ENCODE measurements at regions not wholly inside any gene's neighbourhood (a gene's known extent, or its start where the extent isn't known, plus 50 kb on each side); places are given as distances from the start of the nearest gene placed in this dataset.
"Not testable (repeated sequence)": the region's sequence is repeated elsewhere in the genome, so short reads cannot be mapped to it uniquely, and the experiment has no call there.

DNA sequence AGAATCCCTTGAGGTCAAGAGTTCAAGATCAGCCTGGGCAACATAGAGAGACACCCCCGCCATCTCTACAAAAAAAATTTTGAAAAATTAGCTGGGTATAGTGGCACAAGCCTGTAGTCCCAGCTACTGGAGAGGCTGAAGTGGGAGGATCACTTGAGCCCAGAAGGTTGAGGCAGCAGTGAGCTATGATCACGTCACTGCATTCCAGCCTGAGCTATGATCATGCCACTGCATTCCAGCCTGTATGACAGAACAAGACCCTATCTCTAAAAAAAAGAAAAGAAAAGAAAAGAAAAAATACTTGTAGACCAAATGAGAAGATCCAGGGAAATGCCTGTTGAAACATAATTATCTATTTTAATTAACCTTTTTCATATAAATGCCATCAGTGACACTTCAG lies 93.8 kb upstream of the MDM1 start:
- DNase-seq: no peak

- DNase-seq: no peak
These were observed 96.0 kb upstream of the MDM1 start for GRCh38 chr12:68428211-68428610.

GRCh38 chr12:68428724-68429501 lies 96.8 kb upstream of the MDM1 start:
- no peak for DNase-seq

DNA sequence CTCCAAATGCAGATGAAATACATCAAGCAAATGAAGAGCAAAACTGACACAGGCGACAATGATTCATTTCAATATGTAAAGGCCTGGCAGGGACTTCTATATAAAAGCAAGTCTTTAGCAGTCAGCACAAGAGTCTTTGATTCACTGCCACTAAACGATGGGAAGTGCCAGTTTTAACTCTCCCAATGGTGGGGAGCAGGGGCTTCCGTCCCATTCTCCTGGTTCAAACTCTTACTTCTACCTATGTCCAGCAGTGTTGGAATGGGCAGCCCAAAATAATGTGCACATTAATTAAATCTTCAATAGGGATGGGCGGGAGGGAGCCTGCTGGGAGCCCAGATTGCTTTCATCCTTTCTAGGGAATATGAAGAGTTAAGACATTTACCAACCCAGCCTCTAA lies 97.5 kb upstream of the MDM1 start:
- no peak for DNase-seq

DNA sequence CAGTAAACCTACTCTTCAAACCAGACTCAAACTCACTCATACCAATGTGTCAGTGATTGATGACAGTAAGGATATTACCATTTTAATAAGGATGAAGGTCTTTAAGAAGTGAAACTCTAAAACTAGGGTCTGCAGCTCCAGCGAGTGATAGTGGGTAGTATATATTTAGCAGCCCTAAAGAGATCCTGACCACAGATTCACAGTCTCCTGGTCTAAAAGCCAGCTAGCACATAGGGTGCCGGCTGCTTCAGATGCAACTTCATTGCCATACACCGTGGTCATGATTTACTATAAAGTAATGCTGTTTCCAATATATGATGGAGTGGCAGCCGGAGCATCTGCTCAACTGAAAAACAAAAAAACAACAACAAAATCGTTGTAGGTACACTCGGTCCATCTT lies 99.6 kb upstream of the MDM1 start:
- no peak for DNase-seq

DNA sequence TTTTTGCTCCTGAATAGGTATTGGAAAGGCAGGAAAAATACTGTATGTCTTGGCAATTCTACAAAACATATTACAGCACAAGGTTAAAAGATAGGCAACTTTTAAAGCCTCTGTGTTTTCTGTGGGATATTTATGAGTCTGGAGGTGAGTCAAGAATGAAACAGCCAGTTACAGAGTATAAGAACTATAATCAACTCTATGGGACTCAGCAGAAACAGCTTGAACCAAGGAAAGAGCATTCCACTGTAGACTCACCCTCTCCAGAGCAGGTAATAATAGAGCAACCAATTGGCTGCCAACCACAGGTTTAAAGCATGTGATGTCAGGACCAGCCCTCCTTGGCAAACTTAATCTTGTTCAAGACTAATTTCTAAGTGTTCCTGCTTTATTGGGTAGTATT lies 100.5 kb upstream of the MDM1 start:
- DNase-seq: no peak

GRCh38 chr12:68434391-68435298 lies 102.5 kb upstream of the MDM1 start:
- DNase-seq: no peak

DNA sequence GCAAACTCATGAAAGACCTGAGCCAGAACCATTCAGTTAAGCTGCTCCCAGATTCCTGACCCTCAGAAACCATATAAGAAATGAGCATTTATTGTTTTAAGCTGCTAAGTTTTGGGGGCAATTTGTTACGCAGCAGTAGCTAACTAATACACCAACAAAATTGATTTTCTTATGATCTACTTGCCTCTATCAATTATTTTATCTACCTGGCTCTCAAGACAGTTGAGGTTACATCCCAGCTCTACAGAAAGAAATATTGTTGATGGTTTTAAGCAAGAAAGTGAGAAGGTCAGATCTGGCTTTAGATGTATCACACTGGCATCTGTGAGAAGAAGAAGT lies 103.1 kb upstream of the MDM1 start:
- no peak for DNase-seq

DNA sequence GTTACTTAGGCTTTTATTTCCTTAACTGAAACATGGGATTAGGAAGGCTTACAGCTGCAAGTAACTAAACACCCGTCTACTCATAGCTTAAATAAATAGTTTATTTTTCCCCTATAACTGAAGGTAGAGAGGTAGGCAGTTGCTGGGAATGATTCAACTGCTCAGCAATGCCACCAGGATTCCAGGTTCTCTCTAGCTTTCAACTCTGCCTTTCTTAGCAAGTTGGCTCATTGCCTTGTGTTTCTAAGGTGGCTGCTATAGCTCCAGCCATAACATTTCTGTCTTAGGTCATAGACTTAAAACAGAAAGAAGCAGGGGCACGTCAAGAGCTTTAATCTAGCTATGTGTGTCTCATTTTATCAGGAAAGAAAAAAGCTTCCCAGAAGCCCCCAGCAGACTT lies 103.7 kb upstream of the MDM1 start:
- DNase-seq: no peak

- no peak for DNase-seq
These were observed 106.4 kb upstream of the MDM1 start for GRCh38 chr12:68438601-68439000.

- no peak for DNase-seq
These were observed 107.3 kb upstream of the MDM1 start for GRCh38 chr12:68439368-68440045.

DNA sequence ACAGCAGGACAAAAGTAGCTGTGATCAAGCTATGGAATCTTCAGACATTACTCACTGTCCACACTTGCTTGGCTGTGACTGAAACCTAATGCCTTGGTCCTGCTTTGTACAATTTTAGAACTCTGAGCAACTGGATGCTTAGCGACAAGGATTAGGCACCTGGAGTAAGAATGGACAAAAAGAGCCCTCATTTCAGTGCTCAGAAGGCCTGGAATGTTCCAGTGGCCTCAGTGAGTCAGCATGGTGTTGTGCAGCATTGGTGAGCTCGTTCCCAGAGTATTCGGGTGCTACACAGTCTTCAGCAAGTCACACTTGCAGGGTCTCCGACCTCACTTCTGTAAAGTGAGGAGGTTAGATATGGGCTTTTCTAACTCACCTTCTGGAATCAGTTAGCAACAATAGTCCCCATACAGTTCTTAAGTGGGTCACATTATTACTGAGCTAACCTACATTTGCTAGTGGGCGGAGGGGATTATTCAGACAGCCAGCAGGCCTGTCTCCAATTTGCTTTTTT lies 108.0 kb upstream of the MDM1 start:
- no peak for DNase-seq

- no peak for DNase-seq
These were observed 109.0 kb upstream of the MDM1 start for GRCh38 chr12:68441167-68441566.

DNA sequence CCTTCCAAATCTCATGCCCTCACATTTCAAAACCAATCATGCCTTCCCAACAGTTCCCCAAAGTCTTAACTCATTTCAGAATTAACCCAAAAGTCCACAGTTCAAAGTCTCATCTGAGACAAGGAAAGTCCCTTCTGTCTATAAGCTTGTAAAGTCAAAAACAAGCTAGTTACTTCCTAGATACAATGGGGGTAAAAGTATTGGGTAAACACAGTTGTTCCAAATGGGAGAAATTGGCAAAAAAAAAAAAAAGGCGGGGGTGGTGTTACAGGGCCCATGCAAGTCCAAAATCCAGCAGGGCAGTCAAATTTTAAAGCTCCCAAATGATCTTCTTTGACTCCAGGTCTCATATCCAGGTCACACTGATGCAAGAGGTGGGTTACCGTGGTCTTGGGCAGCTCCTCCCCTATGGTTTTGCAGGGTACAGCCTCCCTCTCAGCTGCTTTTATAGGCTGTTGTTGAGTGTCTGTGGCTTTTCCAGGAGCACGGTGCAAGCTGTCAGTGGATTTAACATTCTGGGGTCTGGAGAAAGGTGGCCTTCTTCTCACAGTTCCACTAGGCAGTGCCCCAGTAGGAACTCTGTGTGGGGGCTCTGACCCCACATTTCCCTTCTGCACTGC lies 110.3 kb upstream of the MDM1 start:
- DNase-seq: not testable (repeated sequence)

- not testable (repeated sequence) for DNase-seq
These were observed 111.5 kb upstream of the MDM1 start for GRCh38 chr12:68443695-68444094.

GRCh38 chr12:68445824-68446223 lies 113.7 kb upstream of the MDM1 start:
- DNase-seq: no peak

DNA sequence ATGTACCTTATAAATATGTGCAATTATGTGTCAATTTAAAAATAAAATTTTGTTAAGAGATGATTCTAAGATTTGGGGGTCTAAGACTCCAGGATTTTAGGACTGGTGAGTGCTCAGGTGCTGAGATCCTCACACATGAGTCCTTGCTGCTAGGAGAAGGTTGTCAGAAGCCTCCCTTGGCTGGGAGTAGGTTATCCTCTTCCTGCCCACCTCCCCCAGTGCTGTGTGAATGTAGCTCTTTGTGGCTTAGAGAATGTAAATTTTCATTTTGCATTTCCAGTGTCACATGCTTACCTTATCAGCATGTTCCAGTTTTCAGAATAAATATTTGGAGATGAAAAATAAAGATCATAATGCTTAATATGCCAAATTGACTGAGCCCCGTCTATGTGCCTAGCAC lies 114.2 kb upstream of the MDM1 start:
- DNase-seq: no peak

GRCh38 chr12:68446901-68447796 lies 115.0 kb upstream of the MDM1 start:
- no peak for DNase-seq

- DNase-seq: no peak
These were observed 115.7 kb upstream of the MDM1 start for GRCh38 chr12:68447797-68448260.

DNA sequence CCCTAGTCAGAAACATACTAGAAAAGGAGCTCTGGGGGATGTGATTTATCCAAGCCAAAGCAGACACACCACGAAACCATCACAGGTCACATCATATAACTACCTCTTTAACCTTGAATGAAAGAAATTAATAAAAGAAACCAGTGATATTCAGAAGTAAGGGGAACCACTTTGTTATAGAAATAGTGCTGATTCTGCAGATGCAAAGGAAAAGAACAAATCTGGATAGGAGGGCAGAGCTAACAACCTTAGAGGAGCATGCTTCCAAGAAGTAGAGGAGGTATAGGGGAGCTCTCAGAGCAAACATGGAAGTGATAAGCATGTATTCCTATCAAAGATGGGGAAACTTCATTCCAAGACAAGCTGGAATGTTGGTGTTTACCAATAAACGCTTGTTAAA lies 117.0 kb upstream of the MDM1 start:
- no peak for DNase-seq

GRCh38 chr12:68450947-68451260 lies 118.7 kb upstream of the MDM1 start:
- no peak for DNase-seq
